ENCODE measurements at regions not wholly inside any gene's neighbourhood (a gene's known extent, or its start where the extent isn't known, plus 50 kb on each side); places are given as distances from the start of the nearest gene placed in this dataset.
A peak's percentile ranks its signal among the peaks of the same experiment; 100 is the strongest.

DNA sequence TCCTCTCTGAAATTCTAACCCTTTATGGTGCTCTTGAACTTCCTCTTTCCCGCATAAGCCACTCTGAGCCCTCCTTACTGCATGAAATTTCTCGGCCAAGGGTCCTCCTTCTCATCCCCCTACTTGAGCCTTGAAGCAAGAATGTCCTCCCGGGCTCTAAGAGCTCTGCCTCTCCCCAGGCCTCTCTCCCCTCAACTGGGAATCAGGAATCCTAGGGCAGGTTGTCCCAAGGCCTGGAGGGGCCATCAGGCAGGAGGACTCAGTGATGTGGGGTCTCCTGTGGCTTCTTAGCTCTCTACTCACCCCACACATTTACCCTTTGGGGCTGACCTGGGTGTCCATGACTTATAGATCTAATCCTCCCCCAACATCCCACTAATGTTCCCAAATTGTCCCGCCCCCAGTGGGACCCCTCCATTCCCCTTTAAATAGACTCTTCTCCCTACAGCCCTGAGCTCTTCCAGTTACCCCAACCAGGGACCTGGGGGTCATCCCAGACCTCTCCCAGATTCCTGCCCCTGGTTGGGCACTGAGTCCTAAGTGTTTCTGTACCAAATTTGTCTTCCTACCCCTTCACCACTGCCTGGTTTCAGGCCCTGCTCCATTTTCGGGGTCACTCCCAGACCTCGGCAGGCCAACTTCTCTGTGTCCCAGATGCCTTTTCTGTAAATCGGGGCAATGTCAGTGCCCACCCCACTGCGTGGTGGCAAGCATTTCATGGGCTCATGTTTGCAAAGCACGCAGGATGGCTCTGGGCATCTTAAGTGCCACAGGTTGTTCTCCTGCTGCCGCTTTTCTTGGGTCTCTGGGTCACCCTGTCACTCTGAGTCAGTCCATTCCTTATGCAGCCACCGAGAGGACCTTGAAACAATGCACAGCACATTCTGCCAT, 171.2 kb downstream of the ASB1 start:
- H3K27me3 ChIP-seq, result no peaks in the 10 kb centered on the region
- H3K36me3 ChIP-seq, result no peaks in the 10 kb centered on the region
- WGBS, 2 donors (ENCODE audit: low coverage in 1 of 2), result 89 to 91% methylated on average over 4 to 9 of the region's 11 CpGs
- H3K27ac ChIP-seq, result peak overlapping the region; percentile 88 to 97 (median 92)
- no peak for ATAC-seq
- TF ChIP-seq POLR2A (IDR thresholded peaks at IDR 0.05) (no peak), EP300 (IDR thresholded peaks at IDR 0.05) (no peak), POLR2AphosphoS5 (IDR thresholded peaks at IDR 0.05) (no peak)
- TF ChIP-seq, protein P1, sequence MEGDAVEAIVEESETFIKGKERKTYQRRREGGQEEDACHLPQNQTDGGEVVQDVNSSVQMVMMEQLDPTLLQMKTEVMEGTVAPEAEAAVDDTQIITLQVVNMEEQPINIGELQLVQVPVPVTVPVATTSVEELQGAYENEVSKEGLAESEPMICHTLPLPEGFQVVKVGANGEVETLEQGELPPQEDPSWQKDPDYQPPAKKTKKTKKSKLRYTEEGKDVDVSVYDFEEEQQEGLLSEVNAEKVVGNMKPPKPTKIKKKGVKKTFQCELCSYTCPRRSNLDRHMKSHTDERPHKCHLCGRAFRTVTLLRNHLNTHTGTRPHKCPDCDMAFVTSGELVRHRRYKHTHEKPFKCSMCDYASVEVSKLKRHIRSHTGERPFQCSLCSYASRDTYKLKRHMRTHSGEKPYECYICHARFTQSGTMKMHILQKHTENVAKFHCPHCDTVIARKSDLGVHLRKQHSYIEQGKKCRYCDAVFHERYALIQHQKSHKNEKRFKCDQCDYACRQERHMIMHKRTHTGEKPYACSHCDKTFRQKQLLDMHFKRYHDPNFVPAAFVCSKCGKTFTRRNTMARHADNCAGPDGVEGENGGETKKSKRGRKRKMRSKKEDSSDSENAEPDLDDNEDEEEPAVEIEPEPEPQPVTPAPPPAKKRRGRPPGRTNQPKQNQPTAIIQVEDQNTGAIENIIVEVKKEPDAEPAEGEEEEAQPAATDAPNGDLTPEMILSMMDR (IDR thresholded peaks at IDR 0.05), result no peak
- no peak overlapping the region for H3K4me3 ChIP-seq
- peaks cover 16 to 74% (median 24%) of the 10 kb centered on the region in 3 donors for H3K4me1 ChIP-seq
- no peaks in the 10 kb centered on the region for H3K9me3 ChIP-seq

DNA sequence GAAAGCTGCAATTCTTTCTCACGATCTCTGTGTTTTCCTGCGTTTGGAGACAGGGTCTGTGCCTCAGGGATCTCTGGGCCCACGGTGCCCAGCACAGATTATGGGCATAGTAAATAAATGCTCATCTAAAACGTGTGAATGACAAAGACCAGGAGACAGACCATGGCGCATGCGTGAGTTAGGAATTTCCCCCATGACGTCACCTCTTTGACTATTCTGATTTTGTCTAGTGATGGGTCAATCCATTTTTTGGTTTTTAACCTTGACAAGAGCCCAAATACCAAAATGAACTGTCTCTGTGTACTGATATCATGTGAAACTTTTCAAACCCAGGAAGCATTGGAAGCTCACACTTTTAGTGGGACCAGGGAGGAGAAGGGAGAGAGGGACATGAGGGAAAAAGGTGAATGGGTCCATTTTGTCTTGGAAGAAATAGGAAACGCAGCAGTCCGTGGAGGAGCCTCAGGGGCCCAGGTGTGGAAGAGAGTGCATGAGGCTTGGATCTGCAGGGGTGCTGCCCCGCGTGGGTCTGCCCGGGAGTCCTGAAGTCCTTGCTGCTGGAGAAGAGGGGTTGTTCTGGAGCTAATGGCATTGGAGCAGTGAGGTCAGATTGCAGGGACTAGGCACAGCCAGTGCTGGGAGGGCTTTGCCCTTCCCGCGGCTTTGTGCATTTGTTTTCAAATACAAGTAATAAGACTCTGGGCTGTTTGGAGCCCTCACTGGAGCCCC, 172.2 kb downstream of the ASB1 start:
- TF ChIP-seq EP300 (IDR thresholded peaks at IDR 0.05), result no peak
- no peak for TF ChIP-seq POLR2A (IDR thresholded peaks at IDR 0.05)
- TF ChIP-seq, protein P1 (IDR thresholded peaks at IDR 0.05), result no peak
- TF ChIP-seq POLR2AphosphoS5 (IDR thresholded peaks at IDR 0.05), result no peak
- no peak for ATAC-seq
- Histone ChIP-seq H3K4me3 (no peak overlapping the region), H3K27me3 (no peaks in the 10 kb centered on the region), H3K36me3 (no peaks in the 10 kb centered on the region), H3K9me3 (no peaks in the 10 kb centered on the region), H3K27ac (peak overlapping the region; percentile 88 to 97 (median 92)), H3K4me1 (peaks cover 16 to 78% (median 24%) of the 10 kb centered on the region in 3 donors)
- WGBS, 2 donors (ENCODE audit: low coverage in 1 of 2), result 74 to 78% methylated on average over 9 to 11 of the region's 14 CpGs

DNA sequence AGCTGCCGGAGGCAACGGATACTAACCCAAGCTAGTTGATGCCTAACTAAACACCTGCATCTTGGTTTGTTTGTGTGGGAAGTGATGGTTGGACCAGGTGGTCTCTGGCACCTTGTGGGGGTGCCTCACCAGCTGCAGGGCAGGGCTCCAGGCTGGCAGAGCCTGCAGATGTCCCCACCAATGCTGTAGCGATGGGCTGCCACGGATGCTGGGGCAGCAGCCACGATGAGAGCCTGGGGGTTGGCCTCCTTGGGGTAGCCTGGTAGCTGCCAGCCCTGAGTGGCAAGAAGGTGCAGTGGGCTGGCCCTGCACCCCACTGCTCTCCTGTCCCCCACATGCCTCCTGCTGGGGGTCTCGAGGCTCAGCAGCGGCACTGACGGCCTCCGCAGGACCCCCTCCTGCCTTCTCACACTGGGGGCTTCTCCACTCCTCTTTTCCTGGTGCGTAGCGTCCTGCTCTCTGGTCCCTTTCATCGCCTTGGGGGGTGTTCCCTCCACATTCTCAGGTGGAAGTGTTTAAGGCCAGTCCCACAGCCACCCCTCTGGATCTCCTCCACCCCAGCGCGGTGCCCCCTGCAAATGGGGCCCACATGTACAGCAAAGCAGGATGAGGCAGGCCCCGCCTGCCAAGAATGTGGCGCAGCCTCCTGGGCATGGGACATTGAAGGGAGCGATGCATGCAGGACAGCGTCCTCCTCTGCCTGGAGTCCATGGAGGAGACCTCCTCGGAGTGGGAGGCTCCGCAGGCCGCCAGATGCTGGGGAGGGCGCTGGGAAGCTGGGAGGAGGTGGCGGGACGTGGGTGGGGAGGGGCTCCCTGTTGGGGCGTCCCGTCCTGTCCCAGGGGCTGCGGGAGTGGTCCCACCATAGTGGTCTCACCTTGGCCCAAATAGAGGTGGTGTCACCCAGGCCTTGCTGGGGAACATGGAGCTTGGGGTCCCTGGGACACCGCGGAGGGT, 173.1 kb downstream of the ASB1 start:
- Histone ChIP-seq H3K36me3 (no peaks in the 10 kb centered on the region), H3K4me1 (peaks cover 16 to 78% (median 24%) of the 10 kb centered on the region in 3 donors), H3K27me3 (no peaks in the 10 kb centered on the region), H3K27ac (peak overlapping the region in 3 of 4 donors; percentile 88 to 92 (median 92)), H3K9me3 (no peaks in the 10 kb centered on the region), H3K4me3 (no peak overlapping the region)
- ATAC-seq, result no peak
- 94% methylated on average over 12 of the region's 29 CpGs; no CpG with 5 or more reads in 1 of the 2 donors for WGBS, 2 donors (ENCODE audit: low coverage in 1 of 2)
- TF ChIP-seq EP300 (IDR thresholded peaks at IDR 0.05), result no peak
- TF ChIP-seq POLR2A (IDR thresholded peaks at IDR 0.05), result no peak
- TF ChIP-seq, protein P1 (IDR thresholded peaks at IDR 0.05), result no peak
- TF ChIP-seq POLR2AphosphoS5 (IDR thresholded peaks at IDR 0.05), result no peak

DNA sequence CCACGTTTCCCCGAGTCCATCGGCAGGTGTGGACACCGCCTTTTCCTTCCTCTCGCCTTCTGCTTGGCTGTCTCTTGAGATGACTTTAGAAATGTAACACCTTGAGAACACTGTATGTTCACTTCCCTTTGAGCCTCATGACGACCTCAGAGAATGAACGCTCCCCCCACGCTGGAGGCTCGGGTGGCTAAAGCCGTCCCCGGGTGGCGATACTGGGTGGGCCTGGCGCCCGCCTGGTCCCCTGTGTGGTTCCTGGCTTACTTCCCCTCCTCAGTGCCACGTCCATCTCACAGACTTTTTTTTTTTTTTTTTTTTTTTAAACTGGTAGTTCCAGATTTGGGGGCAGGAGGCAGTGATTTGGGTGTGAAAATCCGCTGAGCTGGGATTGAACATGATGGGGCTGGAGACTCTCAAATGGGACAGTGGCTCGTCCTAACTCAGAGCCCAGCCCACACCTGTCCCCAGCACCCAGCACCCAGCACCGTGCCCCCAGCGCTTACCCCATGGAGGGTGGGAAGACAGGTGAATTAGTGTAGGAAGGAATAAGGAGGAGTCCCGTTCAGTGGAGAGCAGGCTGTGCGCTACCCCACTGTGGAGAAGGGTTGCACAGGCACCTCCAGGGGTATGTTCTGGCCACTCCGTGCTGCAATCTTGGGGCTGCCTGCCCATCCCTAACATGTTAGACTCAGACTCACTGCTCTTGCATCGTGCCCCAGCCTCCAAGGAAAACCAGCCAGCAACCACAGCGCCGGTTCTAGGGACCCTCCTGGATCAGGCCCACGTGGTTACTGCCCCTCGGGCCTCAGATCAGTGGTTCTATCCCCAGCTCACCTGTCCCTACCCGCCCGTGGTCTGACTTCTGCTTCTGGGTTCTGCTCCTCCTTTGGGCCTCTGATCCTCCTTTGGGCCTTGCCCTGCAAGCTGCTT, 174.0 kb downstream of the ASB1 start:
- peaks cover 16 to 72% (median 24%) of the 10 kb centered on the region in 3 donors for H3K4me1 ChIP-seq
- no peaks in the 10 kb centered on the region for H3K9me3 ChIP-seq
- peak overlapping the region; percentile 87 to 92 (median 88) for H3K27ac ChIP-seq
- H3K4me3 ChIP-seq, result no peak overlapping the region
- no peak for ATAC-seq
- 85 to 91% methylated on average over 5 to 12 of the region's 29 CpGs for WGBS, 2 donors (ENCODE audit: low coverage in 1 of 2)
- TF ChIP-seq POLR2AphosphoS5 (IDR thresholded peaks at IDR 0.05) (no peak), POLR2A (IDR thresholded peaks at IDR 0.05) (no peak), EP300 (IDR thresholded peaks at IDR 0.05) (no peak)
- TF ChIP-seq, protein P1 (IDR thresholded peaks at IDR 0.05), result no peak
- H3K27me3 ChIP-seq, result no peaks in the 10 kb centered on the region
- no peaks in the 10 kb centered on the region for H3K36me3 ChIP-seq

Measured in gastroesophageal sphincter (tissue), 4 donors.